ENCODE measurements at regions not wholly inside any gene's neighbourhood (a gene's known extent, or its start where the extent isn't known, plus 50 kb on each side); places are given as distances from the start of the nearest gene placed in this dataset.

- no peak overlapping the region for H3K9ac ChIP-seq (ENCODE audit: insufficient read depth, low read depth, low read length)
- H3K27me3 ChIP-seq (ENCODE audit: control insufficient read depth in 1 of 2, insufficient read depth in 2 of 2, low read length in 2 of 2), result no peaks in the 10 kb centered on the region
- FAIRE-seq (no peak), DNase-seq (ENCODE audit: low spot score) (no peak), ATAC-seq (no peak; the same call in 2 of the 3 replicates)
- no peak overlapping the region for H3K27ac ChIP-seq (ENCODE audit: extremely low read length, insufficient read depth, low read length)
- ChIA-PET POLR2A (no interaction called here), CTCF (ENCODE audit: low intra/inter-chr PET ratio, low total read pairs) (interaction anchor here (1.1 kb wide), 1 partner anchor 121 kb away, joined by 5 read pairs; no protein-coding TSS in a partner anchor)
- H3K79me2 ChIP-seq (ENCODE audit: insufficient read depth, low read length), result no peaks in the 10 kb centered on the region
- in situ Hi-C loops (cut with HindIII; ENCODE audit: extremely low pct_ligation_motif_present, low pct_unique_long_range_greater_than_20kb) (no loop called here), intact Hi-C loops (cut with micrococcal nuclease; ENCODE audit: unreplicated experiment) (no loop called here)
- TF ChIP-seq ZNF460 (CRISPR knock-in tag; IDR thresholded peaks at IDR 0.05; ENCODE audit: borderline replicate concordance) (no peak), ZNF12 (CRISPR knock-in tag; IDR thresholded peaks at IDR 0.05) (no peak), HMGXB3 (CRISPR knock-in tag; IDR thresholded peaks at IDR 0.05; ENCODE audit: borderline replicate concordance) (no peak), GATAD1 (CRISPR knock-in tag; IDR thresholded peaks at IDR 0.05) (no peak), ZNF891 (CRISPR knock-in tag; IDR thresholded peaks at IDR 0.05) (no peak), ZNF564 (CRISPR knock-in tag; IDR thresholded peaks at IDR 0.05) (no peak), AKAP8 (CRISPR knock-in tag; IDR thresholded peaks at IDR 0.05) (no peak), TOPORS (CRISPR knock-in tag; IDR thresholded peaks at IDR 0.05) (no peak), KDM5A (IDR thresholded peaks at IDR 0.05; ENCODE audit: borderline replicate concordance, low read length) (no peak), ARID3A (IDR thresholded peaks at IDR 0.05; ENCODE audit: low read depth, low read length) (no peak), SMARCE1 (IDR thresholded peaks at IDR 0.05; ENCODE audit: borderline replicate concordance) (no peak)
- TF ChIP-seq, protein P1, sequence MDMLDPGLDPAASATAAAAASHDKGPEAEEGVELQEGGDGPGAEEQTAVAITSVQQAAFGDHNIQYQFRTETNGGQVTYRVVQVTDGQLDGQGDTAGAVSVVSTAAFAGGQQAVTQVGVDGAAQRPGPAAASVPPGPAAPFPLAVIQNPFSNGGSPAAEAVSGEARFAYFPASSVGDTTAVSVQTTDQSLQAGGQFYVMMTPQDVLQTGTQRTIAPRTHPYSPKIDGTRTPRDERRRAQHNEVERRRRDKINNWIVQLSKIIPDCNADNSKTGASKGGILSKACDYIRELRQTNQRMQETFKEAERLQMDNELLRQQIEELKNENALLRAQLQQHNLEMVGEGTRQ (IDR thresholded peaks at IDR 0.05; ENCODE audit: low read depth, low read length), result no peak
- TF ChIP-seq, protein P1 (CRISPR knock-in tag; IDR thresholded peaks at IDR 0.05; ENCODE audit: borderline replicate concordance), result no peak
- TF ChIP-seq, protein P2, sequence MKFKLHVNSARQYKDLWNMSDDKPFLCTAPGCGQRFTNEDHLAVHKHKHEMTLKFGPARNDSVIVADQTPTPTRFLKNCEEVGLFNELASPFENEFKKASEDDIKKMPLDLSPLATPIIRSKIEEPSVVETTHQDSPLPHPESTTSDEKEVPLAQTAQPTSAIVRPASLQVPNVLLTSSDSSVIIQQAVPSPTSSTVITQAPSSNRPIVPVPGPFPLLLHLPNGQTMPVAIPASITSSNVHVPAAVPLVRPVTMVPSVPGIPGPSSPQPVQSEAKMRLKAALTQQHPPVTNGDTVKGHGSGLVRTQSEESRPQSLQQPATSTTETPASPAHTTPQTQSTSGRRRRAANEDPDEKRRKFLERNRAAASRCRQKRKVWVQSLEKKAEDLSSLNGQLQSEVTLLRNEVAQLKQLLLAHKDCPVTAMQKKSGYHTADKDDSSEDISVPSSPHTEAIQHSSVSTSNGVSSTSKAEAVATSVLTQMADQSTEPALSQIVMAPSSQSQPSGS (CRISPR knock-in tag; IDR thresholded peaks at IDR 0.05), result no peak
- no peaks in the 10 kb centered on the region for H3K36me3 ChIP-seq (replicated peaks in 1 of 2; ENCODE audit: control insufficient read depth in 1 of 2, insufficient read depth in 2 of 2, low read length in 2 of 2)
- H2AFZ ChIP-seq (ENCODE audit: low read length), result no peak overlapping the region
- H3K9me3 ChIP-seq (ENCODE audit: low read length), result no peaks in the 10 kb centered on the region
- no peaks in the 10 kb centered on the region for H3K4me1 ChIP-seq (ENCODE audit: insufficient read depth, low read length)
- H4K20me1 ChIP-seq (ENCODE audit: insufficient read depth, low read length), result no peaks in the 10 kb centered on the region
- no TSS peak for BruUV-seq (replicated peaks)
- no peak overlapping the region for H3K4me2 ChIP-seq (ENCODE audit: low read depth, low read length)
- no peak overlapping the region for H3K4me3 ChIP-seq (replicated peaks in 1 of 3; ENCODE audit: insufficient read depth in 1 of 3, low read depth in 2 of 3, low read length in 3 of 3)
- WGBS (ENCODE audit: low lambda C conversion rate), result 0% methylated on average over 5 of the region's 5 CpGs
Measured at GRCh38 chr14:21978999-21979314, 305.3 kb upstream of the OR4E1 start.

Data from HepG2 (cell line).